ENCODE measurements at regions not wholly inside any gene's neighbourhood (a gene's known extent, or its start where the extent isn't known, plus 50 kb on each side); places are given as distances from the start of the nearest gene placed in this dataset.

DNA sequence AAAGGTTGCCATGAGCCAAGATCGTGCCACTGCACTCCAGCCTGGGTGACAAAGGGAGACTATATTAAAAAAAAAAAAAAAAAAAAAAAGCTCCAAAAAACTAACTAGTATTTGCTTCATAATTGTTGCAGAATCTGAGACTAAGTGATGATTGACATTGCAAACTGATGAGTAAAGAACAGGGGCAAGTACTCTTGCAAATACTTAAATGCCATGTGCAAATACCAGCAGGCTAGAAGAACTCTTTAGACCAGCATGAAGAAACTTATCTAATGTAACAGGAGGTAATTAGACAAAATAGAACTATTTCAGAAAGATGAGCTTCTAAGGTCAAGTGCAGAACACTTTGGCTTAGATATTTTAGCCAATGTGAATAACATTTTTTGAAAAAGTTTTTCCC is 1368.1 kb downstream of the EFNB2 start:
- peaks cover 19% of the 10 kb centered on the region for H3K9me3 Mint-ChIP-seq
- no peak overlapping the region for H3K4me3 Mint-ChIP-seq
- no peak overlapping the region for H3K27ac Mint-ChIP-seq
- H3K4me1 Mint-ChIP-seq, result peaks cover 7% of the 10 kb centered on the region
- no peaks in the 10 kb centered on the region for H3K36me3 Mint-ChIP-seq
- DNase-seq (ENCODE audit: low spot score in 2 of 2, unreplicated experiment in 2 of 2), result no peak
- no peaks in the 10 kb centered on the region for H3K27me3 Mint-ChIP-seq (ENCODE audit: low read depth)
- no peak for TF ChIP-seq CTCF (IDR thresholded peaks at IDR 0.05; ENCODE audit: unreplicated experiment)

- no peak overlapping the region for H3K4me3 Mint-ChIP-seq
- no peak for DNase-seq (ENCODE audit: low spot score in 2 of 2, unreplicated experiment in 2 of 2)
- H3K9me3 Mint-ChIP-seq, result peaks cover 17% of the 10 kb centered on the region
- peaks cover 7% of the 10 kb centered on the region for H3K4me1 Mint-ChIP-seq
- H3K27me3 Mint-ChIP-seq (ENCODE audit: low read depth), result no peaks in the 10 kb centered on the region
- no peak for TF ChIP-seq CTCF (IDR thresholded peaks at IDR 0.05; ENCODE audit: unreplicated experiment)
- no peak overlapping the region for H3K27ac Mint-ChIP-seq
- no peaks in the 10 kb centered on the region for H3K36me3 Mint-ChIP-seq
These were observed 1369.9 kb downstream of the EFNB2 start for GRCh38 chr13:105165449-105166125.

GRCh38 chr13:105159841-105160240 is 1375.6 kb downstream of the EFNB2 start:
- Mint-ChIP-seq H3K4me1 (peaks cover 3% of the 10 kb centered on the region), H3K27ac (no peak overlapping the region), H3K9me3 (peaks cover 18% of the 10 kb centered on the region), H3K27me3 (ENCODE audit: low read depth) (no peaks in the 10 kb centered on the region), H3K36me3 (no peaks in the 10 kb centered on the region), H3K4me3 (no peak overlapping the region)
- no peak for DNase-seq (ENCODE audit: low spot score in 2 of 2, unreplicated experiment in 2 of 2)
- TF ChIP-seq CTCF (IDR thresholded peaks at IDR 0.05; ENCODE audit: unreplicated experiment), result no peak

GRCh38 chr13:105153611-105154010 is 1381.9 kb downstream of the EFNB2 start:
- Mint-ChIP-seq H3K27ac (no peak overlapping the region), H3K36me3 (peaks cover 4% of the 10 kb centered on the region), H3K9me3 (peaks cover 17% of the 10 kb centered on the region), H3K4me1 (no peaks in the 10 kb centered on the region), H3K4me3 (no peak overlapping the region), H3K27me3 (ENCODE audit: low read depth) (no peaks in the 10 kb centered on the region)
- no peak for DNase-seq (ENCODE audit: low spot score in 2 of 2, unreplicated experiment in 2 of 2)
- no peak for TF ChIP-seq CTCF (IDR thresholded peaks at IDR 0.05; ENCODE audit: unreplicated experiment)

DNA sequence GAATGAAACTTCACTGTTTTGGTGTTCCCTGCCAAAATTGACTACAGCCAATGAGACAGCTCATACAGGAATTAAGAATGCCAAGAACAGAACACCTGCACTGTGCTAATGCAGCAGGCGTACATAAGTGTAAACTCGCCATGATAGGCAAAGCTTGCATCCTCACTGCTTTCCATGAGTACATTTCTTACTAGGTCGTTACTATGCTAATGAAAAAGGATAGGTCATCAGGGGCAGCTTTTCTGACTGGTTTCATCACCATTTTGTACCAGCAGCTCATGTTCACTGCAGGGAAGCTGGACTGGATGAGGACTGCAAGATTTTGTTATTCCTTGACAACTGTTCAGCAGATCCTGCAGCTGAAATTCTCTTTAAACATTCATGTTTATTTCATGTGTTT is 1383.8 kb downstream of the EFNB2 start:
- Mint-ChIP-seq H3K36me3 (peaks cover 4% of the 10 kb centered on the region), H3K4me1 (no peaks in the 10 kb centered on the region), H3K27ac (no peak overlapping the region), H3K27me3 (ENCODE audit: low read depth) (no peaks in the 10 kb centered on the region), H3K9me3 (peaks cover 14% of the 10 kb centered on the region), H3K4me3 (no peak overlapping the region)
- no peak for DNase-seq (ENCODE audit: low spot score in 2 of 2, unreplicated experiment in 2 of 2)
- TF ChIP-seq CTCF (IDR thresholded peaks at IDR 0.05; ENCODE audit: unreplicated experiment), result no peak

DNA sequence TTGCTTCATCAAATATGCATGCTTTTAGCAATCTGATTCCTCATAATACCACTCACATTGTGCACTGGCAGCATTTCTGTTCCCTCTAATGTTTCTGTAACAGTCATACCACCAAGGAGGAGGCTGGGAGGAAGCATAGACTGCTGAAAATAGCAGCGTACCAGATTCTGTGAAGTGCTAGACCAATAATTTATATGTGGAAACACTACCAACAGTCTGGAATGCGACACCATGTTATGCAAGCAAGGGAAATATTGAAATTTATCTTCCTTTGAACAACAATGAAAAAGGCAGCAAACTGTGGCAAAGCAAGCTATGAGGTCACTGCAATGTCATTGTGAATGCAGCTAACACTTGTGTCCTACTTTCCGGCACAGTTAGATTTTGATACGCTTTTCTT is 1388.0 kb downstream of the EFNB2 start:
- H3K4me3 Mint-ChIP-seq, result no peak overlapping the region
- no peaks in the 10 kb centered on the region for H3K27me3 Mint-ChIP-seq (ENCODE audit: low read depth)
- DNase-seq (ENCODE audit: low spot score in 2 of 2, unreplicated experiment in 2 of 2), result no peak
- no peak for TF ChIP-seq CTCF (IDR thresholded peaks at IDR 0.05; ENCODE audit: unreplicated experiment)
- H3K27ac Mint-ChIP-seq, result no peak overlapping the region
- H3K36me3 Mint-ChIP-seq, result peaks cover 4% of the 10 kb centered on the region
- peaks cover 12% of the 10 kb centered on the region for H3K9me3 Mint-ChIP-seq
- no peaks in the 10 kb centered on the region for H3K4me1 Mint-ChIP-seq
